HG03280 (cell line): ENCODE measurements at regions not wholly inside any gene's neighbourhood (a gene's known extent, or its start where the extent isn't known, plus 50 kb on each side); places are given as distances from the start of the nearest gene placed in this dataset.

Source experiments
- ATAC-seq: cut with Tn5 transposase; IDR thresholded peaks from one replicate; pipeline ENCODE4 v1.9.1; 2021; ENCODE audit warnings: mild to moderate bottlenecking, moderate library complexity; ENCODE audit not compliant: unreplicated experiment

GRCh38 chr4:156656896-156657295 is 314.7 kb downstream of the PDGFC start:
- ATAC-seq: no peak

- ATAC-seq: no peak
Observed at GRCh38 chr4:156654410-156654809, 317.2 kb downstream of the PDGFC start.

DNA sequence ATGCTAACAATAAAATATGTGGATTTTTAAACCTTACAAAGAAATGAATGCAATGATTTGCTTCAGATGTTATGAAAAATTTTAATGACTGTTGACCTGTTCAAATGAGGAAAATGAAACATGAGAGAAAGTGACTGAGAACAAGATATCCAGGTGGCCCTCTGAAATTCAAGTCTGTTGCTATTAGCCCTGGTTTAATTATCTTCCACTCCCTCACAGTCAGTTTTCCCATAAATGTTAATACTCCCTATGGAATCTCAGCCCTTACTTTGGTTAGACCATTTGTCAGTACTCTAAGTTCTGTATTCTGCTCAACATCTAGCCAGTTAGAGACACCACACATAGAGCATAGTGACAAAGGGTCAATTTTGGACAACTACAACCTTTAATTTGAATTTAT is 327.8 kb downstream of the PDGFC start:
- no peak for ATAC-seq

DNA sequence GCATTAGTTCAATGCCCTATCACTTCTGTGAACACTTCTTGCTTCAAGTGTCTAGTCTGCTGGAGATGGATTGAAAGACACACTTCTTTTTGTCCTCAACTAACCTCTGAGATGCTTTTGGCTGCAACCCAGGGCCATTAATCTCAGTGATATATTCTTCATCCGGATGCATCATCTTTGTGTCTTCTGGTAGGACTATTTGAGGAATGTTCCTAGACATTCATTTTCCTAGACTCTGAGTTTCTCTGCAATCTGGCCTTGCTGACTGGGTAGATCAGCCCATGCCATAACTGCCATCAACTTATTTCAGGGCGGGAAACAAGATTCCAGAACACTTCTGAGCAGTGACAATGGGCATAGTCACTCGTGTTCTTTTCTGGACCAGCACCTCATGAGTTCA is 329.4 kb downstream of the PDGFC start:
- no peak for ATAC-seq

DNA sequence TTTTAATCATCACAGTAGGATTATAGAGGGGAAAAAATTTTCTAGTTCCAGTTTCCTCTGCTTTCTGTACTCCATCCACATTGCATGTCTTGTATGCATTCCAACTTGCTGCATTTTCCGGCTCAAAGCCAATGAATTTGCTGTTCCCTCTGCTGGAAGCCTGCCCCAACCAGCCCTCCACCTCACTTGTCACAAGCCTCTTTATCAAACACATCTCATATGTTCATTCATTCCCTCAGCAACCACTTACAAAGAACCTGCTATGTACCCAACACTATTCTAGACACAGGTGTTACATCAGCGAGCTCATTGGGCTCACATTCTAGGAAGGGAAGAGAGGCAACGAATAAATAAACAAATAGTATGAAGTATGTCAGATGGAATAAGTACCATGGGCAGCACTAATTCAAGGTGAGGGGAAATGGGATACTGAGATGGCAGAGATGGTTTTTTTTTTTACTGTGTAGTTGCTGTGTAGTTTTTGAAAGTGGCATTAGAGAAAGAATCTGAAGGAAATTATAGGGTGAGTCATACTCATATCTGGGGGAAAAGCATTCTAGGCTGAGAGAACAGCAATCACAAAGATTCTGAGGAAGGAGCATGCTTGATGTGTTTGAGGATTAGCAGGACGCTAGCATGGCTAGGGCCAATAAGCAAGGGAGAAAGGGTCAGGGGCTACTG is 332.5 kb downstream of the PDGFC start:
- no peak for ATAC-seq

GRCh38 chr4:156638334-156638733 is 333.3 kb downstream of the PDGFC start:
- ATAC-seq: no peak

GRCh38 chr4:156636381-156636780 is 335.2 kb downstream of the PDGFC start:
- ATAC-seq: no peak

GRCh38 chr4:156635051-156635450 is 336.5 kb downstream of the PDGFC start:
- no peak for ATAC-seq

DNA sequence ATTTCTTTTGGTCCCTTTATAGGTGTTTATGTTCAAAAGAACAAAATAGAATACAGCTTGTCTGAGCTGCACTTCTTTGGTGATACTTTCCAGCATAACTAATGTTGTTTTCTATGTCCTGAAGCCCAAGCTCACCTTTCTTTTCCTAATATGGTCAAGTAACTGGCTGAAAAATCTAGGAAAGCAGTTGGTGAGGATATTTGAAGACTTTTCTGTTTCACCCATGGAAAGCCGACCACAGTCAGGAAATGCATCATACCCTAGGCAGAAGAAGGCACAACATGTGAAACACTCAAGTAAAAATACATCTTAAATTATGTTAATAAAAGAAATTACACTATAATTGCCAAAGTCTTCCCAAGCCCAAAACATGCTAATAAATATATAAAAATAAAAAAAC is 337.0 kb downstream of the PDGFC start:
- no peak for ATAC-seq

- ATAC-seq: no peak
Observed at GRCh38 chr4:156633847-156634246, 337.8 kb downstream of the PDGFC start.

DNA sequence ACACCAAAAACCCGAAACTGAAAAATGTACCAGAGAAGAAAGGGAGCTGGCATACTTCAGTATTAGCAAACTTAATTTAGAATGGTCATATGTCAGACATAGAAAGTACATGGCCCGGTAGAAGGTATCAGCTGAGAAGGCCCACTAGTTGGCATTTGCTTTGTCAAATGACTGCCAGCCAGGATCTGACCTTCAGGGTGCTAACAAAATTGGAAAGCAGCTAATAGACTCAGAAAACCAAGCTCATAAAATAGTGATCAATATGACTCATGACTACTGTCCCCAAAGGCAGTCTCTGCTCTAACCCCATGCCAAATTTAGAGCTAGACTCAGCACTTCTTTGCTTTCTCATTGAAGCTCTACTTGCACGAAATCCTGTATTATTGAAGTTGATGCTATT is 342.7 kb downstream of the PDGFC start:
- no peak for ATAC-seq

DNA sequence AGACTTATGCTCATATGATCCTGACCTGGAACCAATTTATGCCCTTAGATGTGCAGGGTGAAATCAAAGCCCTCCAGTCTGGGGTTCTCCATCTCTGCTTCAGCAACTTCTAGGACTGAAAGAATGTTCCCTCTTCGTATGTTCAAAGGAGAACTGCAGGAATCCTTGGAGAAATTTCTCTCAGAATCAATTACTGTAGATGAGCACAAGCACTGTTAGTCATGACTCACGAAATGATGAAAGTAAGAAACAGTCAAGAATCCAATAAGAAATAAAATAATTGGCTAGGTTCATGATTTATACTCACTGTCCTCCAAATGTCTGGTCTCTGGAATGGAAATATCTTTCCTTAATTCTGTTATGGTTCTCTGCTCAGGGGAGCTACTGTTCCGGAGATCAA is 348.2 kb downstream of the PDGFC start:
- no peak for ATAC-seq

GRCh38 chr4:156620786-156621185 is 350.8 kb downstream of the PDGFC start:
- ATAC-seq: no peak

DNA sequence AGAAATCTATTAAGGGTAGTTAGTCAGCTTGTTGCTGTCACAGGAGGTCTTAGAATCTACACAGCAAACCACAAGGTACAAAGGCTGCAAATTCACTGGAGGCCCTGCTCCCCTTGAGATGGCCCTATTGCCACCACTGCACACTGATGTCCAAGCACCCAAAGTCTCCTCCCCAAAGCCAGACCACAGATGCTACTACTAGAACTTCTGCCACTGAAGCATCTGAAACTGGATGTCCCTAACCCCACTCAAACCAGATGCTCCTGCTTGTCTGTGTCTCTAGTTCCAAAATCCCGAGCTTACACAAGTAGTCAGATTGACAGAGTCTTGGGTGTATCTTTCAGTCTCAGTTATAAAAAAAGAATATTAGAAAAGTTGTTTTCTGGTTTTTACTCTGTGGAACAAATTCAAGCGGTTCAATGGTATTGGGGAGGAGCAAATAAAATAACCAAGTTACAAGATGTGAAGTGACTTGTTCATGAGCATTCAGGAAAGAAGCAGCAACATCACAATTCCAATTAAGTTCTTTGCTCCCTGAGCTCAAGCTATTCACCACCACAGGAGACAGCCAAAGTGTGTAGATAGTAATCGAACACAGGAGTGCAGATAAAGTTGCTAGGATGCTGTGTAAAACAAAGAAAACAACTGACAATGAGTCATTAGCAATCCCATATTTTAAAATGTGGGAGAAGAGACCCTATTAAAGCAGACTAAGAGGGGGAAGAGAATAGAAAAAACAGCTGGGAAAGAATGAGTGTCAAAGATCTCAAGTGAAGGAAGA is 352.3 kb downstream of the PDGFC start:
- ATAC-seq: no peak

DNA sequence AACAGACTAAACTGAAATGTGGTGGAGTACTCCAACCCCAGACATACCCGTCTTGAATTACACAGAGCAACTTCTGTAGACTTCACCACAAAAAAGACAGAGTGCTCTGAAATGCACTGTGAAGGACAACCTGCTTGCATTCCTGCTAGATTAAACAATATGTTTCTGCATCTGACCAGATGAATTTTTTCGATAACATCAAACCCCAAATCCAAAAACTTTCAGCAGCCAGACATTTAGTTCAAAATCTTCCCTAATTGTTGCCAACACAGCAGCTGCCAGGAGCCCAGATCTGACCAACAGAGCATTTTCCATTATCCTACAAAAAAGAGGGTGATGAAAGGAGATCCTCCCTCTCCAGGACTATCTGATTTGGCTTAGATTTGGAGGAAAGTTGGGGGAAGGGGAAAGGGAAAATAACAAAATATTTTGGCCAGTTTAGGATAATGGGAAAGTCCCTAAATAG is 356.5 kb downstream of the PDGFC start:
- no peak for ATAC-seq

DNA sequence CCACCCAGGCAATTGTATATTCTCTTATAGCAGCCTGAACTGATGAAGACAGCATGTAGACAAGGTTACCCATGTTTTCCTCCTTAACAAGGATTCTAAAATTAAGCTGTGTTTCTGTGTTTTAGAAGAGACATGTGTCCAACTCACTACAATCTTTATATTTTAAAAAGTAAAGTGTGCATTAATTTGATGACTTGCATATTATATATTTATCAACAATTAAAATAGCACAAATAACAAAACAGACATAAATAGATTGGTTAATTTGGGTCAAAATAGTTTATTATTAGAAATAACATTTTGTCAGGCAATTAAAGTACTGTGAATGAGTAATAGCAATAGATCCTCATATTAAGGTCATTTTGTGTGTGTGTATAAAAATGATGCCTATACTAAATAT is 357.1 kb downstream of the PDGFC start:
- no peak for ATAC-seq

DNA sequence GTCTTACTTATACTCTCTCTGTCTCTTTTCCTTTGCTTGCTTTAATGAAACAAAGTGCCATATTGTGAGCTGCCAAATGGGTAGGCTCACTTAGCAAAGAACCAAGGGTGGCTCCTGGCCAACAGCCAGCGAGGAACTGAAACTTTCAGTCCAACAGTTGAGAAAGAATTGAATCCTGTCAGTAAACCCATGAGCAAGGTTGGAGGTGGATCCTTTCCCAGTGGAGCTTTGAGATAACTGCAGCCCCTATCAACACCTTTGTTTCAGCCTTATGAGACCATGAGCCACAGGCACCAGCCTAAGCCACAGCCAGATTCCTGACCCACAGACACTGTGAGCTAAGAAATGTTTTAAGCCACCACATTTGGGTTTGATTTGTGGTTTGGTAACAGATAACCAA is 362.2 kb downstream of the PDGFC start:
- ATAC-seq: no peak

GRCh38 chr4:156608651-156609050 is 362.9 kb downstream of the PDGFC start:
- ATAC-seq: no peak

GRCh38 chr4:156607478-156607857 is 364.1 kb downstream of the PDGFC start:
- ATAC-seq: no peak

DNA sequence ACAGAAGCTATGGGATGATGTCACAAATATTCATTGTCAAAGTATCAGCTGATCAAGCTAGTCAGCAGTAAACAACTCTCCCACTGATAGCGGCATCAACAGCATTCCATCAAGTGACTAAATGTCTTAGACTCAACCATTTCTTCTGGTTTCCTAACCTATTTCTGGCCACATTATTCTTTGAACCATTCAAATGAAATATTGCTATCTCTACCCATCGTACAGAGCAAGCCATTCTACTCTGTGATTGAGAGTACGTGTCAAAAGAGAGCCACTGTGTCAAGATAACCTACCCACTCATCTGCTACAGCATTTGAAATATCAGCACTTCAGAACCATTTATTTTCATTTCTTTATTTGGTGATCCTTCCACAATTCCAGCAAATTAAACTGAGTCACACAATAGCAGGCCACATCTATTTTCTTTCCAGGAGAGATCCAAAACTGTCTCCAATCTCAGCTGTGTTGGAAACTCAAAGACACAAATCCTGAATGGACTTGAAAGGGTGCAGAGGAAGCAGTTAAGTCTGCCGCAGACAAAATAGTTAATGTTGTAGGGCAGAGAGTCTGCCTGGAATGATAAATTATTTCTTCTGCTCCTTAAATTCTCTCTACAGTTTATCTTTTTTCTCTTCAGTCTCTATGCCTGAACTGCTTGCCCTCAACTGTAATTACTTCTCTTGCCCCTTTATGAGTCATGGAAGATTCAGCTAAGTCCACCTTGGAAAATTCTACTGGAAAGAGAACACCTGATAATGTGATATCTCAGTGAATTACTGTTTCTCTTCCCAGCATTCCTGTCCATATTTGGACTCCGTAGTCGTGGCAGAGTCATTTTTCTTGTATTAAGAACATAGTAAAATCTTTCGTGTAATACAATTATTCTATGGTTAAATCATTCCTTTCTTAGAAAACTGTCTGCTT is 364.8 kb downstream of the PDGFC start:
- ATAC-seq: no peak

- no peak for ATAC-seq
Observed at GRCh38 chr4:156598138-156598681, 373.4 kb downstream of the PDGFC start.
